H9 (cell line): ENCODE measurements at regions not wholly inside any gene's neighbourhood (a gene's known extent, or its start where the extent isn't known, plus 50 kb on each side); places are given as distances from the start of the nearest gene placed in this dataset.

Experiments used
- DNase-seq: peaks from one replicate; pipeline ENCODE4 v3.0.0-alpha.2; 2017
- H2AFZ ChIP-seq: one replicate; pipeline ENCODE4 v1.6.1; 2013; ENCODE audit warnings: mild to moderate bottlenecking, low read length, control low read depth, moderate library complexity
- H2AK5ac ChIP-seq: 2 replicates; pipeline ENCODE4 v1.6.1; 2013; ENCODE audit warnings: low read length, control low read depth, mixed read lengths; ENCODE audit not compliant: insufficient read length
- H2BK120ac ChIP-seq: one replicate; pipeline ENCODE4 v1.6.1; 2013; ENCODE audit warnings: low read depth, mild to moderate bottlenecking, low read length, control low read depth, inconsistent platforms; ENCODE audit not compliant: poor library complexity, severe bottlenecking
- H2BK12ac ChIP-seq: 2 replicates; pipeline ENCODE4 v1.6.1; 2013; ENCODE audit warnings: low read length, control low read depth, mixed read lengths, low read depth; ENCODE audit not compliant: insufficient read length
- H2BK15ac ChIP-seq: 2 replicates; pipeline ENCODE4 v1.6.1; 2013; ENCODE audit warnings: low read depth, low read length, control low read depth
- H2BK20ac ChIP-seq: one replicate; pipeline ENCODE4 v1.6.1; 2013; ENCODE audit warnings: low read depth, mild to moderate bottlenecking, low read length, control low read depth, inconsistent platforms; ENCODE audit not compliant: poor library complexity, severe bottlenecking
- H2BK5ac ChIP-seq: 2 replicates; pipeline ENCODE4 v1.6.1; 2013; ENCODE audit warnings: low read length, control low read depth, mixed read lengths; ENCODE audit not compliant: insufficient read length
- H3K14ac ChIP-seq: 2 replicates; pipeline ENCODE4 v1.6.1; 2013; ENCODE audit warnings: low read length, control low read depth; ENCODE audit not compliant: insufficient read depth
- H3K18ac ChIP-seq: 2 replicates; pipeline ENCODE4 v1.6.1; 2013; ENCODE audit warnings: low read depth, mild to moderate bottlenecking, mixed read lengths, low read length, control low read depth; ENCODE audit not compliant: insufficient read length
- H3K23ac ChIP-seq: 2 replicates; pipeline ENCODE4 v1.6.1; 2013; ENCODE audit warnings: low read length, control low read depth, mixed read lengths, low read depth; ENCODE audit not compliant: insufficient read length
- H3K23me2 ChIP-seq: 2 replicates; pipeline ENCODE4 v1.6.1; 2013; ENCODE audit warnings: low read depth, mild to moderate bottlenecking, mixed read lengths, low read length, control low read depth; ENCODE audit not compliant: insufficient read length, poor library complexity, severe bottlenecking
- H3K27ac ChIP-seq: 2 replicates; pipeline ENCODE4 v1.5.1; 2013; ENCODE audit warnings: low read length, control low read depth, mixed read lengths, low read depth; ENCODE audit not compliant: insufficient read length
- H3K27me3 ChIP-seq: 2 replicates; pipeline ENCODE4 v1.6.1; 2013; ENCODE audit warnings: low read length, control low read depth, inconsistent platforms; ENCODE audit not compliant: insufficient read depth
- H3K4ac ChIP-seq: 2 replicates; pipeline ENCODE4 v1.6.1; 2013; ENCODE audit warnings: low read depth, mild to moderate bottlenecking, control low read depth, inconsistent platforms, low read length, moderate library complexity
- H3K4me1 ChIP-seq: 2 replicates; pipeline ENCODE4 v1.6.1; 2013; ENCODE audit warnings: low read length, control low read depth, inconsistent platforms; ENCODE audit not compliant: insufficient read depth
- H3K4me2 ChIP-seq: 2 replicates; pipeline ENCODE4 v1.6.1; 2013; ENCODE audit warnings: low read length, control low read depth, mixed read lengths; ENCODE audit not compliant: insufficient read length, insufficient read depth
- H3K56ac ChIP-seq: 2 replicates; pipeline ENCODE4 v1.6.1; 2013; ENCODE audit warnings: low read depth, mild to moderate bottlenecking, mixed read lengths, low read length, control low read depth; ENCODE audit not compliant: insufficient read length
- H3K79me1 ChIP-seq: 2 replicates; pipeline ENCODE4 v1.6.1; 2013; ENCODE audit warnings: low read depth, mild to moderate bottlenecking, moderate library complexity, low read length, control low read depth, inconsistent platforms; ENCODE audit not compliant: insufficient read depth, poor library complexity, severe bottlenecking
- H3K79me2 ChIP-seq: 2 replicates; pipeline ENCODE4 v1.6.1; 2013; ENCODE audit warnings: low read length, control low read depth, inconsistent platforms; ENCODE audit not compliant: insufficient read depth
- H3K9ac ChIP-seq: 2 replicates; pipeline ENCODE4 v1.6.1; 2013; ENCODE audit warnings: low read length, control low read depth, mixed read lengths; ENCODE audit not compliant: insufficient read length; ENCODE audit errors: extremely low read depth
- H3K9me3 ChIP-seq: one replicate; pipeline ENCODE4 v1.6.1; 2013; ENCODE audit warnings: low read depth, low read length, inconsistent platforms; ENCODE audit not compliant: control insufficient read depth
- H3T11ph ChIP-seq: one replicate; pipeline ENCODE4 v1.6.1; 2013; ENCODE audit warnings: mild to moderate bottlenecking, low read length, control low read depth, inconsistent platforms
- H4K20me1 ChIP-seq: one replicate; pipeline ENCODE4 v1.6.1; 2013; ENCODE audit not compliant: control insufficient read depth, insufficient read length, insufficient read depth
- H4K5ac ChIP-seq: 2 replicates; pipeline ENCODE4 v1.6.1; 2013; ENCODE audit warnings: low read depth, mild to moderate bottlenecking, mixed read lengths, low read length, control low read depth; ENCODE audit not compliant: insufficient read length
- H4K8ac ChIP-seq: replicated peaks from 2 replicates; pipeline ENCODE4 v1.6.1; 2013; ENCODE audit warnings: low read length, control low read depth, mixed read lengths, low read depth; ENCODE audit not compliant: insufficient read length
- H4K91ac ChIP-seq: 2 replicates; pipeline ENCODE4 v1.6.1; 2013; ENCODE audit warnings: low read depth, mild to moderate bottlenecking, moderate library complexity, mixed read lengths, low read length, control low read depth; ENCODE audit not compliant: insufficient read length
- H3K27ac Mint-ChIP-seq, 3 experiments: 2 replicates in 2 of 3; 3 replicates in 1 of 3; pipeline ENCODE4 v1.8.0; 2020 to 2021; ENCODE audit warnings: mixed read lengths in 3 of 3, mild to moderate bottlenecking in 1 of 3, moderate library complexity in 1 of 3
- H3K27me3 Mint-ChIP-seq: 2 replicates; pipeline ENCODE4 v1.8.0; 2021; ENCODE audit warnings: low read depth, mild to moderate bottlenecking, moderate library complexity, mixed read lengths
- H3K36me3 Mint-ChIP-seq, 3 experiments: 2 replicates in 2 of 3; 3 replicates in 1 of 3; pipeline ENCODE4 v1.8.0; 2020 to 2021; ENCODE audit warnings: low read depth in 3 of 3, mixed read lengths in 3 of 3; ENCODE audit not compliant: insufficient read depth in 1 of 3
- H3K4me1 Mint-ChIP-seq, 2 experiments: 2 replicates each; pipeline ENCODE4 v1.8.0; 2020; ENCODE audit warnings: mixed read lengths in 2 of 2
- H3K4me3 Mint-ChIP-seq, 2 experiments: 2 replicates in 1 of 2; 3 replicates in 1 of 2; pipeline ENCODE4 v1.8.0; 2020 to 2021; ENCODE audit warnings: mild to moderate bottlenecking in 2 of 2, mixed read lengths in 2 of 2, moderate library complexity in 1 of 2
- H3K9me3 Mint-ChIP-seq, 2 experiments: 2 replicates in 1 of 2; 3 replicates in 1 of 2; pipeline ENCODE4 v1.8.0; 2020; ENCODE audit warnings: mild to moderate bottlenecking in 2 of 2, mixed read lengths in 2 of 2, moderate library complexity in 1 of 2
- WGBS: extraction: QIAGEN DNeasy Blood & Tissue Kit; methylation state at CpG from one replicate; pipeline ENCODE4 v1.1.7; 2013; ENCODE audit warnings: missing lambda C conversion rate, low lambda C conversion rate, mixed read lengths; ENCODE audit not compliant: insufficient read length; ENCODE audit errors: extremely low coverage; 5-methylcytosine and 5-hydroxymethylcytosine counted together
- TF ChIP-seq, protein P1 (sequence below): fragments of 200-600 bp; sonication (generic); conservative IDR thresholded peaks from 3 replicates; pipeline ENCODE4 v1.8.0; 2021; ENCODE audit warnings: antibody characterized with exemption, mild to moderate bottlenecking

DNA sequence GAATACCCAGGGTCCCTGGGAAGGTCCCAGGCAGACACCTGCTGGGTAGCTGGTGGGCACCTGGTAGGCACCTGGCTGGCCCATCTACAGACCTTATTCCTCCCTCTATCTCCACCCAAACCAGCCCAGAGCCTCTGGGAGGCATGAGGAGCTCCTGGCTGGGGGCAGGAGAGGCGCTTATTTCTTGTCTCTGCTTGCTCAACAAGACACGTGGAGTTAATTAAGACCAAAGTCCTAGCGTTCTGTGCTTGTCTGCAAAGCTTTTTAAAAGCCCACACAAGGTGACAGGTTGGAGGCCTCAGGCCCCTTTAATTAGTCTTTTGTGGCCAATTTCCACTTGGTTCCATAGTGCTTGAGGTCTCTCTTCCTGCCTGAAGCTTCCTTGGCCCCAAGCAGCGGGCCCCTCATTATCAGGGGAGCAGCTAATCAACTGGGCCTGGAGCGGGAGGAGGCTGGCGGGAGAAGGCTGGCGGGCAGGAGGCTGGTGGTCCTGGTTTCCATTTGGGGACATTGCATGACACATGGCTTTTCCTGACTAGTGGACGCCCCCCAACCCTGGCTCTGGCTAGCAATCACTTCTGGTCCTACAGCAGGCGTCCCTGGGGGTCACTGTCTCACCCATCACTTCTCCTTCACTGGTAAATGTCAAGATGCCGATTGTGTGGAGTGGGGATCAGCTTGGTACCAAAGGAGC, 65.4 kb upstream of the HDAC4 start:
- TF ChIP-seq, protein P1, sequence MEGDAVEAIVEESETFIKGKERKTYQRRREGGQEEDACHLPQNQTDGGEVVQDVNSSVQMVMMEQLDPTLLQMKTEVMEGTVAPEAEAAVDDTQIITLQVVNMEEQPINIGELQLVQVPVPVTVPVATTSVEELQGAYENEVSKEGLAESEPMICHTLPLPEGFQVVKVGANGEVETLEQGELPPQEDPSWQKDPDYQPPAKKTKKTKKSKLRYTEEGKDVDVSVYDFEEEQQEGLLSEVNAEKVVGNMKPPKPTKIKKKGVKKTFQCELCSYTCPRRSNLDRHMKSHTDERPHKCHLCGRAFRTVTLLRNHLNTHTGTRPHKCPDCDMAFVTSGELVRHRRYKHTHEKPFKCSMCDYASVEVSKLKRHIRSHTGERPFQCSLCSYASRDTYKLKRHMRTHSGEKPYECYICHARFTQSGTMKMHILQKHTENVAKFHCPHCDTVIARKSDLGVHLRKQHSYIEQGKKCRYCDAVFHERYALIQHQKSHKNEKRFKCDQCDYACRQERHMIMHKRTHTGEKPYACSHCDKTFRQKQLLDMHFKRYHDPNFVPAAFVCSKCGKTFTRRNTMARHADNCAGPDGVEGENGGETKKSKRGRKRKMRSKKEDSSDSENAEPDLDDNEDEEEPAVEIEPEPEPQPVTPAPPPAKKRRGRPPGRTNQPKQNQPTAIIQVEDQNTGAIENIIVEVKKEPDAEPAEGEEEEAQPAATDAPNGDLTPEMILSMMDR: no peak
- Histone ChIP-seq H3K79me2 (no peaks in the 10 kb centered on the region; the same call in 1 of the 2 replicates), H2AK5ac (no peak overlapping the region), H3K9ac (no peak overlapping the region), H3K27ac (no peak overlapping the region), H3K23ac (no peak overlapping the region), H3K14ac (no peak overlapping the region), H2AFZ (no peak overlapping the region), H3K4me2 (no peak overlapping the region), H3K4me1 (no peaks in the 10 kb centered on the region), H3K9me3 (no peaks in the 10 kb centered on the region), H4K5ac (no peak overlapping the region), H3K56ac (no peak overlapping the region), H3T11ph (no peak overlapping the region), H4K8ac (no peak overlapping the region), H2BK5ac (no peak overlapping the region), H4K91ac (no peak overlapping the region), H2BK15ac (no peak overlapping the region), H3K23me2 (no peaks in the 10 kb centered on the region), H2BK12ac (no peak overlapping the region), H3K18ac (no peak overlapping the region), H2BK20ac (no peak overlapping the region), H4K20me1 (peaks cover 3% of the 10 kb centered on the region), H3K27me3 (no peaks in the 10 kb centered on the region), H3K4ac (no peak overlapping the region), H3K79me1 (no peaks in the 10 kb centered on the region), H2BK120ac (no peak overlapping the region)
- Mint-ChIP-seq H3K27me3 (peaks cover 8% of the 10 kb centered on the region), H3K4me1 (no peaks in the 10 kb centered on the region), H3K36me3 (peaks cover 0 to 3% (median 2%) of the 10 kb centered on the region in 3 experiments; a peak in 3 of 7 replicates), H3K4me3 (no peak overlapping the region), H3K27ac (no peak overlapping the region; a peak in 1 of 7 replicates), H3K9me3 (peaks cover 11 to 12% of the 10 kb centered on the region in 2 experiments; a peak in 4 of 5 replicates)
- no CpG with 5 or more reads among the region's 10 CpGs for WGBS
- peak; percentile 14 for DNase-seq
